HG02642 (cell line): ENCODE measurements at regions not wholly inside any gene's neighbourhood (a gene's known extent, or its start where the extent isn't known, plus 50 kb on each side); places are given as distances from the start of the nearest gene placed in this dataset.

Experiments
- ATAC-seq: cut with Tn5 transposase; IDR thresholded peaks from one replicate; pipeline ENCODE4 v1.9.1; 2021; ENCODE audit warnings: mild to moderate bottlenecking; ENCODE audit not compliant: unreplicated experiment, poor library complexity

GRCh38 chr18:67582488-67582887, 66.0 kb upstream of the DSEL start:
- no peak for ATAC-seq

GRCh38 chr18:67581178-67581577, 64.7 kb upstream of the DSEL start:
- ATAC-seq = no peak

DNA sequence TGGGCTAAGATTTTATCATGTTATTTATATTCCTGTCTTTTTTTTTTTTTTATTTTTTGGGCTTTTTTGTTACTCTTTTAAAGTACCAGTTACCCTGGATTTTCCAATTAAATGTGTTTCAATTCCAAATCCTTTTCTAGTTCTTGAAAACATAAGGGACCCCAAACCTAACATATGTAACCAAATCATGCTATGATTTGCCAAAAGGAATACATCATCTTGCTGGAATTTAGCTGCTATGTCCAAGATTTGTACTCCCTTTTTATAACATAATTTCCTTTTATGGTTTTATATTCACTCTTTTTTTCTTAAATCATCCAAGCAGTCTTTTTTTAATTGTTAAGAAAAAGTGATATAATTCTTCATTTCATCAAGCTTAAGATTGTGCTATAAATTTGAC, 60.9 kb upstream of the DSEL start:
- no peak for ATAC-seq

DNA sequence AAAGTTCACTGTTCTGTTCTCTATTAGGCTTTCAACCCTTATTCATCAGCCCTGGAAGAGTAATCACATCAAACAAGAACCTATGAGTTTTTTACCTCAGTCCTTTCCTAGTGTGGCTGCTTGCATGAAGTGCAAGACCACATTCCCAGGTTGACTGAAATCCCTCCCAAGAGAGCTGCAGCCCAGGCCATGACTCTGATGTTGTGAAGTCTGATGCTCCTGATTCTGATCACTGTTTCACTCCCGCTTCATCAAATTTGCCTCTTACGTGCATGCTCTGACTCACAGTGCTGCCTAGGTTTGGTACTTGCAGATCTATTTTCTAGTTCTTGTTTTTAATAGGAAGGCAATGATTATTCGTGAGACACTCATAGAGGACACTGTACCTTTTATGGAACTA, 58.2 kb upstream of the DSEL start:
- ATAC-seq = no peak

GRCh38 chr18:67568166-67568565, 51.6 kb upstream of the DSEL start:
- ATAC-seq = no peak
